Ascending aorta (tissue), 2 donors: ENCODE measurements at regions not wholly inside any gene's neighbourhood (a gene's known extent, or its start where the extent isn't known, plus 50 kb on each side); places are given as distances from the start of the nearest gene placed in this dataset.

ENCODE experiments used
- DNase-seq, 2 donors: peaks; one replicate each; pipeline ENCODE4 v3.0.0-alpha.2; 2019; ENCODE audit warnings: low spot score in 2 of 2
- H3K27ac ChIP-seq, 2 donors: fragments of 200-600 bp; sonication (generic); one replicate each; pipeline ENCODE4 v1.5.1; 2016 to 2017; ENCODE audit warnings: mild to moderate bottlenecking in 1 of 2
- H3K27me3 ChIP-seq: fragments of 200-600 bp; sonication (generic); one replicate; pipeline ENCODE4 v1.5.1; 2017
- H3K36me3 ChIP-seq, 2 donors: fragments of 200-600 bp; sonication (generic); one replicate each; pipeline ENCODE4 v1.5.1; 2016
- H3K4me1 ChIP-seq, 2 donors: fragments of 200-600 bp; sonication (generic); one replicate each; pipeline ENCODE4 v1.5.1; 2016 to 2017; ENCODE audit warnings: mild to moderate bottlenecking in 1 of 2
- H3K4me3 ChIP-seq, 2 donors: fragments of 200-600 bp; sonication (generic); one replicate each; pipeline ENCODE4 v1.5.1; 2016 to 2017; ENCODE audit warnings: mild to moderate bottlenecking in 1 of 2
- H3K9me3 ChIP-seq, 2 donors: fragments of 200-600 bp; sonication (generic); one replicate each; pipeline ENCODE4 v1.5.1; 2016
- intact Hi-C: fragments of 100-400 bp; cut with DNase I; formaldehyde crosslinking; loops from one replicate; pipeline ENCODE4 v1.15.1; 2023
- TF ChIP-seq, protein P1 (sequence below), 3 experiments: fragments of 200-600 bp in 2 of 3; fragments of 450-650 bp in 1 of 3; sonication (generic) in 2 of 3; IDR thresholded peaks; one replicate each; pipeline ENCODE4 v1.5.1; 2016 to 2019; ENCODE audit warnings: antibody characterized with exemption in 3 of 3, mild to moderate bottlenecking in 1 of 3, moderate library complexity in 1 of 3

DNA sequence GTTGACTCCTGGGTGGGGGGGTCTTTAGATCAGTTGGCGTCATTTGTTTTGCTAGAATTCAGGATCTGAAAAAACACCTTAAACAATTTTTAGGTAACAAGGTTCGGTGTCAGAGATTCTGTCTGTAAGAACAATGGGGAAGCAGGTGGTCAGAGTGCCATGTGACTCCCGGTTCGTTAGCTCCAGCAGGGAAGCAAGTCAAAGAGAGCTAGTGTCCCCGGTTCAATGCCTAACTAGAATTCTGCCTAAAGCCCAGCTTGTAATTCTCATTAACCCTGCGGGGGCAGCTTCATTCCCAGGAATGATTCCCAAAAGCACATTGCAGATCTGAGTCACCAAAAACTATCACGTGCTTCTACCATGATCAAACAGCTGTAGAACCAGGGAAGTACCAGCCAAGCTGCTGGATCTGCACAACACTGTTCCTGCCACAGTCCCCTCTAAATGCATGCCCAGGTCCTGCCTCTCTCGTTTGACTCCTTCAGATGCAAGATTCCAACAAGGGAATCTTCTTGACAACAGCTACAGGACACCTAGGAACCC, 664.3 kb upstream of the CELF2 start:
- TF ChIP-seq, protein P1, sequence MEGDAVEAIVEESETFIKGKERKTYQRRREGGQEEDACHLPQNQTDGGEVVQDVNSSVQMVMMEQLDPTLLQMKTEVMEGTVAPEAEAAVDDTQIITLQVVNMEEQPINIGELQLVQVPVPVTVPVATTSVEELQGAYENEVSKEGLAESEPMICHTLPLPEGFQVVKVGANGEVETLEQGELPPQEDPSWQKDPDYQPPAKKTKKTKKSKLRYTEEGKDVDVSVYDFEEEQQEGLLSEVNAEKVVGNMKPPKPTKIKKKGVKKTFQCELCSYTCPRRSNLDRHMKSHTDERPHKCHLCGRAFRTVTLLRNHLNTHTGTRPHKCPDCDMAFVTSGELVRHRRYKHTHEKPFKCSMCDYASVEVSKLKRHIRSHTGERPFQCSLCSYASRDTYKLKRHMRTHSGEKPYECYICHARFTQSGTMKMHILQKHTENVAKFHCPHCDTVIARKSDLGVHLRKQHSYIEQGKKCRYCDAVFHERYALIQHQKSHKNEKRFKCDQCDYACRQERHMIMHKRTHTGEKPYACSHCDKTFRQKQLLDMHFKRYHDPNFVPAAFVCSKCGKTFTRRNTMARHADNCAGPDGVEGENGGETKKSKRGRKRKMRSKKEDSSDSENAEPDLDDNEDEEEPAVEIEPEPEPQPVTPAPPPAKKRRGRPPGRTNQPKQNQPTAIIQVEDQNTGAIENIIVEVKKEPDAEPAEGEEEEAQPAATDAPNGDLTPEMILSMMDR (IDR thresholded peaks at IDR 0.05), result no peak
- Histone ChIP-seq H3K36me3 (no peaks in the 10 kb centered on the region), H3K27ac (no peak overlapping the region), H3K4me3 (no peak overlapping the region), H3K4me1 (no peaks in the 10 kb centered on the region), H3K9me3 (no peaks in the 10 kb centered on the region), H3K27me3 (no peaks in the 10 kb centered on the region)
- DNase-seq, result no peak
- intact Hi-C loops, result no loop called here

DNA sequence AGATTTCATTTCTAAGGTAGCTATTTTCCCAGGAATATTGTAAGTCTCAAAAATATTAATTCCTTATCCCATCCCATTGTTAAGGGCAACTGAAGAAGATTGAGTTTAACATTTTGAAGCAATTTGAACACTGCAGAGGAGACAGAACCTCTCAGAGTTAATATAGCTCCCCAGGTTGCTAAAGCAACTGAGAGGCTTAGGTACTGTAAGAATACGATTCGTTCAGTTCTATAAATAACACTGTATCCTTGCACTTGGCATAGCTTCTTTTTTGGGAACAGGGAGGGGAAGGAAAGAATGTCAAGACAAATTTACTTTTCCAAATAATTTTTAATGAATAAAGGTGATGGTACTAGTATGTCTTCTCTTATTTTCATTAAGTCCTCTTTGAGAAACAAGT, 658.4 kb upstream of the CELF2 start:
- no peak for DNase-seq
- intact Hi-C loops, result no loop called here
- TF ChIP-seq, protein P1 (IDR thresholded peaks at IDR 0.05), result no peak
- H3K36me3 ChIP-seq, result no peaks in the 10 kb centered on the region
- H3K4me3 ChIP-seq, result no peak overlapping the region
- H3K9me3 ChIP-seq, result no peaks in the 10 kb centered on the region
- no peak overlapping the region for H3K27ac ChIP-seq
- H3K4me1 ChIP-seq, result no peaks in the 10 kb centered on the region
- H3K27me3 ChIP-seq, result no peaks in the 10 kb centered on the region

DNA sequence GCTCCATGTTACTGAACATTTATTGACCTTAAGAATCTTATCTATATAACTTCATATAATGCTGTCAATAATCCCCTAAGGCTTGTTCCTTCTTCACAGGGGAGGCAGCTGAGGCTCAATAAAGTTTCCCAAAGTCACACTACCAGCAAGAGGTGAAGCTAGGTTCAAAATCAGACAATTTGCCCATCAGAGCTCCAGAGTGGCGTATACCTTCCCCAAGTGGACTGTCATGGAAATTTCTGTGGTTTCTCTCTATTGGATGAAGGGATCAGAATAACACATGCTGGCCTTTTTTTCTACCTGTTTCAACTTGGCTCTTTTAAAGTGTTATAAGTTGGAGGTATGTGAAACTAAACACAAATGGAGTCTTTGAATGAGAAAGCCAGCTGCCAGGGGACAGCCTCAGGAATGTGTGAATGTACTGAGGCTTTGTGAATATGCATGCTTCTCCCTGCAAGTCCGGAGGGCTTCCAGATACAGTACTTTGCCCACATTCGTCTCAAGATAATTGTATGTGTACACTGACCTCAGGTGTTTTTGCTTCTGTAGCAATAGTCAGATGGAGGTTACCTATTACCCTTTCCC, 656.3 kb upstream of the CELF2 start:
- TF ChIP-seq, protein P1 (IDR thresholded peaks at IDR 0.05), result no peak
- Histone ChIP-seq H3K27ac (no peak overlapping the region), H3K4me1 (no peaks in the 10 kb centered on the region), H3K4me3 (no peak overlapping the region), H3K27me3 (no peaks in the 10 kb centered on the region), H3K9me3 (no peaks in the 10 kb centered on the region), H3K36me3 (no peaks in the 10 kb centered on the region)
- intact Hi-C loops, result no loop called here
- no peak for DNase-seq

DNA sequence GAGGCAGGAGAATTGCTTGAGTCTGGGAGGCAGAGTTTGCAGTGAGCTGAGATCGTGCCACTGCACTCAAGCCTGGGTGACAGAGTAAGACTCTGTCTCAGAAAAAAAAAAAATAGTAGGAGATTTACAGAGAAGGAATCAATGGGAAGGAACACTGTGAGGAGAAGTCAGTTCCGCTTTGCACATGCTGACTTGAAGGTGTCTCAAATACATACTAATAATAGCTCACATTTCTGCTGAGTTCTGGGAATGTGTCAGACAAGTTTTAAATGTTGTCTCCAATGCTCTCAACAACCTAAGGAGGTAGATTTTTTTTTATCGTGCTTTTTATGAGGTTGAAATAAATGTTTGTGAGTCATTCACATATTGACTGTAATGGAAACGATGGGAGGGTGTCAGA, 654.9 kb upstream of the CELF2 start:
- H3K27me3 ChIP-seq, result no peaks in the 10 kb centered on the region
- TF ChIP-seq, protein P1 (IDR thresholded peaks at IDR 0.05), result no peak
- no peaks in the 10 kb centered on the region for H3K4me1 ChIP-seq
- no peak for DNase-seq
- no peak overlapping the region for H3K27ac ChIP-seq
- intact Hi-C loops, result no loop called here
- no peak overlapping the region for H3K4me3 ChIP-seq
- no peaks in the 10 kb centered on the region for H3K36me3 ChIP-seq
- no peaks in the 10 kb centered on the region for H3K9me3 ChIP-seq

DNA sequence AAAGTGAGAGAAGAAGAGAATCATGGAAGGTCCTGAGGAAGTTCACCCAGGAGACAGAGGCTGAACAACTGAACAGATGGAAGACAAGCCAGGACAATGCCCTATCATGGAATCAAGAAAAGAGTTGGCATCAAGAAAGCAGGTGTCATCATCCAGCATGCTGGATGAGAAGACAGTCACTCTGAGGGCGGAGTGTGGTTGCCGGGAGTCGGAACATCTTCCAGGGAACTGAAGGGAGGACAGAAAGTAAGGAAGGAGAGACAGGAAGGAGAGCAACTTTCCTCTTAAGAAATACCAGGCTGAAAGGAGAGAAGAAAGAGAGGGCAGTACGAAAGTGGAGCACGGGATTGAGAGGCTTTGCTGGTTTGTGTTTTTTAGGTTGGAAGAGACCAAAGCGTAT, 654.5 kb upstream of the CELF2 start:
- Histone ChIP-seq H3K4me3 (no peak overlapping the region), H3K4me1 (no peaks in the 10 kb centered on the region), H3K27me3 (no peaks in the 10 kb centered on the region), H3K36me3 (no peaks in the 10 kb centered on the region), H3K27ac (no peak overlapping the region), H3K9me3 (no peaks in the 10 kb centered on the region)
- TF ChIP-seq, protein P1 (IDR thresholded peaks at IDR 0.05), result no peak
- no peak for DNase-seq
- intact Hi-C loops, result no loop called here

DNA sequence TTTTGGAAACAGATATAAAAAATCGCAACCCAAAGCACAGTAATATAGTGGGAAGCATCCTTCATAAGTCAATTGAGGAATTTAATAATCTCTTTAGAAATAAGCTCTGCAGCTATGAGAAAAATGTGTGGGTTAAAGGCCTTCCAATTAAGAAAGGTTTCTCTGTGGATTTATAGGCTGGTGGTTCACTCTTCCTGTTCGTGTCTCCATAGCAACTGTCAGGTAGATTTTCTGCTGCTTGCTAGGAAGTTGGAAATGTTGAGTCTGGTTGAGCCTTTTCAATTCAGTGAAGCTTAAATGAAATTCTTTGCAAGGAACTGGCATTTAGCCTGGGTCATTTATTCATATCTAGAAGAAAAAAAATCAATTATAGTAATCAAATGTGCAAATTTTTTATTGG, 652.8 kb upstream of the CELF2 start:
- Histone ChIP-seq H3K27ac (no peak overlapping the region), H3K9me3 (no peaks in the 10 kb centered on the region), H3K4me1 (no peaks in the 10 kb centered on the region), H3K27me3 (no peaks in the 10 kb centered on the region), H3K4me3 (no peak overlapping the region), H3K36me3 (no peaks in the 10 kb centered on the region)
- intact Hi-C loops, result no loop called here
- DNase-seq, result no peak
- TF ChIP-seq, protein P1 (IDR thresholded peaks at IDR 0.05), result no peak
